ENCODE measurements at regions not wholly inside any gene's neighbourhood (a gene's known extent, or its start where the extent isn't known, plus 50 kb on each side); places are given as distances from the start of the nearest gene placed in this dataset.

DNA sequence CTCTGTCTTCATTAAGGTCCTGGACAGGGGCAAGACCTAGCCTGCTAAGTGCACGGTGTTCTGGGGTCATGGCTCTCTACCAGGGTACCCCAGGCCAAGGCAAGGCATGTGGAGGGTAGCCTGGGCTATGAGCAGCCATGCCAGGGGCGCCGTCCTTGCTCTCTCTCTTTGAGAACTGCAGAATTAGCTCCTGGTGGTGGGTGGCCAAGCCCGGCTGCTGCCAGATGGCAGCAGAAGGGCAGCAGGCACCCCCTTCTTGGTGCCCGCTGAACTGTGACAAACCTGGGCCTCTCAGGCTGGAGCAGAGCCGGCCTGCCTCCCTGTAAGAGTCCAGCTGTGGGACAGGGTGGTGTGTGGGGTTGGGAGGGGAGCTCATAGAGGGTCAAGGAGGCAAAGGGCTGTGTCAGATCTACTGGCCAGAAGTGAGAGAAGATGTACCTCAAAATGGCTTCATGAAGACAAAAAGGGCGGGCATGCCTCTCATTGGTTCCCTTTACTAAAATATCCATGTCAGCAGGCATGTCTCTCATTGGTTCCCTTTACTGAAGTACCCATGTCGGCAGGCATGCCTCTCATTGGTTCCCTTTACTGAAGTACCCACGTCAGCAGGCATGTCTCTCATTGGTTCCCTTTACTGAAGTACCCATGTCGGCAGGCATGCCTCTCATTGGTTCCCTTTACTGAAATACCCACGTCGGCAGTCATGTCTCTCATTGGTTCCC lies 81.7 kb upstream of the SDK2 start:
- H3K27me3 ChIP-seq (ENCODE audit: control insufficient read depth in 2 of 2, insufficient read depth in 2 of 2, low read length in 2 of 2), result peaks cover 0 to 15% of the 10 kb centered on the region in 2 experiments; a peak in 2 of 5 replicates

More for the DNA sequence above, 81.7 kb upstream of the SDK2 start:
- DNase-seq (ENCODE audit: extremely low read depth in 1 of 4, low spot score in 3 of 4) (no peak), ATAC-seq (no peak), FAIRE-seq (no peak)
- BruUV-seq (replicated peaks), result no TSS peak
- intact Hi-C loops (cut with micrococcal nuclease) (no loop called here), in situ Hi-C loops (cut with MboI) (no loop called here)
- Histone ChIP-seq H3K27ac (ENCODE audit: extremely low read depth, low read depth, low read length) (no peak overlapping the region), H2AFZ (ENCODE audit: low read depth, low read length) (no peak overlapping the region), H3K9me1 (ENCODE audit: control insufficient read depth, insufficient read depth, low read length) (no peaks in the 10 kb centered on the region), H3K4me1 (replicated peaks in 1 of 2; ENCODE audit: control insufficient read depth in 2 of 2, insufficient read depth in 2 of 2, low read length in 2 of 2) (no peaks in the 10 kb centered on the region), H3K4me2 (ENCODE audit: insufficient read depth, low read length) (no peak overlapping the region), H4K20me1 (replicated peaks; ENCODE audit: control insufficient read depth, insufficient read depth, low read length) (no peaks in the 10 kb centered on the region), H3K9ac (ENCODE audit: insufficient read depth in 1 of 2, low read depth in 2 of 2, low read length in 2 of 2) (no peak overlapping the region), H3K79me2 (ENCODE audit: control insufficient read depth, insufficient read depth, low read length) (no peaks in the 10 kb centered on the region), H3K4me3 (no peak overlapping the region), H3K9me3 (replicated peaks; ENCODE audit: control insufficient read depth, insufficient read depth, low read depth, low read length) (no peaks in the 10 kb centered on the region), H3K36me3 (ENCODE audit: control insufficient read depth, insufficient read depth, low read length) (no peaks in the 10 kb centered on the region)
- TF ChIP-seq HNRNPLL (IDR thresholded peaks at IDR 0.05; ENCODE audit: low read depth, low read length, poor library complexity, severe bottlenecking), result no peak
- no peak for TF ChIP-seq ZNF24 (IDR thresholded peaks at IDR 0.05)
- TF ChIP-seq HDAC8 (tag; IDR thresholded peaks at IDR 0.05), result no peak
- TF ChIP-seq IRF2 (CRISPR knock-in tag; IDR thresholded peaks at IDR 0.05), result no peak
- no peak for TF ChIP-seq ZC3H4 (CRISPR knock-in tag; IDR thresholded peaks at IDR 0.05; ENCODE audit: borderline replicate concordance)
- no peak for TF ChIP-seq HDAC1 (IDR thresholded peaks at IDR 0.05)
- no peak for TF ChIP-seq ZNF766 (CRISPR knock-in tag; conservative IDR thresholded peaks at IDR 0.05)
- TF ChIP-seq HBP1 (CRISPR knock-in tag; IDR thresholded peaks at IDR 0.05), result no peak
- no peak for TF ChIP-seq ZBTB34 (CRISPR knock-in tag; IDR thresholded peaks at IDR 0.05)
- TF ChIP-seq SIN3A (IDR thresholded peaks at IDR 0.05; ENCODE audit: borderline replicate concordance in 2 of 2, control insufficient read depth in 1 of 2, low read depth in 2 of 2, low read length in 2 of 2), result no peak
- no peak for TF ChIP-seq ARID2 (IDR thresholded peaks at IDR 0.05)
- TF ChIP-seq FOS (IDR thresholded peaks at IDR 0.05; ENCODE audit: extremely low read depth, insufficient read length), result no peak
- TF ChIP-seq FOXJ3 (CRISPR knock-in tag; IDR thresholded peaks at IDR 0.05), result no peak
- no peak for TF ChIP-seq CXXC5 (CRISPR knock-in tag; IDR thresholded peaks at IDR 0.05)
- TF ChIP-seq ZBTB2 (IDR thresholded peaks at IDR 0.05), result no peak
- no peak for TF ChIP-seq POLR3A (IDR thresholded peaks at IDR 0.05; ENCODE audit: borderline replicate concordance, extremely low read depth, insufficient read depth, insufficient read length)
- TF ChIP-seq MAZ (CRISPR knock-in tag; conservative IDR thresholded peaks at IDR 0.05 in 1 of 2, IDR thresholded peaks at IDR 0.05 in 1 of 2), result no peak
- CTCF ChIA-PET (ENCODE audit: low intra/inter-chr PET ratio), result no interaction called here
- WGBS (ENCODE audit: insufficient coverage, low coverage, missing lambda C conversion rate), result 0% methylated on average over 8 of the region's 12 CpGs
- POLR2A ChIA-PET, result no interaction called here
